Endothelial cell of umbilical vein (primary cell): ENCODE measurements at regions not wholly inside any gene's neighbourhood (a gene's known extent, or its start where the extent isn't known, plus 50 kb on each side); places are given as distances from the start of the nearest gene placed in this dataset.

Experiments
- BruUV-seq: library from RNA; stranded (reverse); fragments of 400-500 nt; replicated peaks from 2 replicates; lab custom pipeline; 2021; lab: Mats Ljungman, UMichigan
- CTCF ChIA-PET: fragments of 300-600, 350-600 bp; sonication (Branson Sonifier 250); formaldehyde crosslinking; loops from one replicate; lab custom pipeline; 2021; ENCODE audit warnings: antibody characterized with exemption, inconsistent platforms; lab: Charles Lee
- POLR2A ChIA-PET: fragments of 300-600, 350-600 bp; sonication (Branson Sonifier 250); formaldehyde crosslinking; loops from one replicate; lab custom pipeline; 2021; ENCODE audit warnings: antibody characterized with exemption, inconsistent platforms; lab: Charles Lee
- DNase-seq: peaks from one replicate; pipeline ENCODE4 v3.0.0-alpha.2; 2011; ENCODE audit warnings: low read depth, low spot score
- FAIRE-seq: peaks from 2 replicates; lab custom pipeline; 2011; peaks lifted over from hg19 to GRCh38; lab: Jason Lieb, UNC
- H2AFZ ChIP-seq: 2 replicates; pipeline ENCODE4 v1.6.0; 2012; ENCODE audit warnings: low read depth, low read length, control low read depth, inconsistent platforms
- H3K27ac ChIP-seq: 2 replicates; pipeline ENCODE4 v1.5.1; 2011; ENCODE audit warnings: low read depth, mild to moderate bottlenecking, control low read depth, low read length, moderate library complexity; ENCODE audit not compliant: insufficient read depth
- H3K27me3 ChIP-seq, 2 experiments: 2 replicates each; pipeline versions ENCODE4 v1.6.0 to v1.6.1; 2011; ENCODE audit warnings: low read length in 2 of 2, mixed read lengths in 1 of 2; ENCODE audit not compliant: control insufficient read depth in 2 of 2, insufficient read depth in 2 of 2
- H3K36me3 ChIP-seq, 2 experiments: 2 replicates in 1 of 2; 3 replicates in 1 of 2; pipeline ENCODE4 v1.5.1; 2011; ENCODE audit warnings: low read length in 2 of 2, mild to moderate bottlenecking in 1 of 2, moderate library complexity in 1 of 2; ENCODE audit not compliant: control insufficient read depth in 2 of 2, insufficient read depth in 2 of 2; ENCODE audit errors: extremely low read depth in 1 of 2
- H3K4me1 ChIP-seq: 3 replicates; pipeline ENCODE4 v1.5.1; 2011; ENCODE audit warnings: mild to moderate bottlenecking, low read length; ENCODE audit not compliant: control insufficient read depth, insufficient read depth; ENCODE audit errors: extremely low read depth
- H3K4me2 ChIP-seq: 2 replicates; pipeline ENCODE4 v1.6.1; 2011; ENCODE audit warnings: low read length, control low read depth, mixed read lengths; ENCODE audit not compliant: insufficient read depth
- H3K4me3 ChIP-seq, 3 experiments: fragments of 200-600 bp in 1 of 3; sonication (generic), shearing (Covaris generic) in 1 of 3; replicated peaks in 1 of 3; 2 replicates each; pipeline ENCODE4 v1.5.1; 2011 to 2016; ENCODE audit warnings: control low read depth in 3 of 3, low read length in 3 of 3, mild to moderate bottlenecking in 2 of 3, inconsistent platforms in 1 of 3, low read depth in 1 of 3, moderate library complexity in 1 of 3; ENCODE audit not compliant: insufficient read depth in 1 of 3
- H3K79me2 ChIP-seq: 2 replicates; pipeline ENCODE4 v1.6.0; 2012; ENCODE audit warnings: low read length, inconsistent platforms; ENCODE audit not compliant: control insufficient read depth, insufficient read depth
- H3K9ac ChIP-seq: replicated peaks from 2 replicates; pipeline ENCODE3; 2011; ENCODE audit warnings: low read length, control low read depth; ENCODE audit not compliant: insufficient read depth; ENCODE audit errors: extremely low read depth
- H3K9me1 ChIP-seq: replicated peaks from 3 replicates; pipeline ENCODE4 v1.6.0; 2011; ENCODE audit warnings: mild to moderate bottlenecking, low read length; ENCODE audit not compliant: control insufficient read depth, insufficient read depth; ENCODE audit errors: extremely low read depth
- H3K9me3 ChIP-seq: replicated peaks from 2 replicates; pipeline ENCODE4 v1.5.1; 2012; ENCODE audit warnings: low read length, inconsistent platforms; ENCODE audit not compliant: control insufficient read depth, insufficient read depth
- H4K20me1 ChIP-seq: replicated peaks from 2 replicates; pipeline ENCODE3; 2011; ENCODE audit warnings: mild to moderate bottlenecking, low read length; ENCODE audit not compliant: control insufficient read depth, insufficient read depth; ENCODE audit errors: extremely low read depth
- CTCF ChIP-seq, 2 donors: IDR thresholded peaks; 1 replicate in 1 of 2; 2 replicates in 1 of 2; pipeline ENCODE4 v1.5.1; 2011; ENCODE audit warnings: low read length in 2 of 2, mild to moderate bottlenecking in 2 of 2, moderate library complexity in 2 of 2, control low read depth in 1 of 2, inconsistent platforms in 1 of 2, low read depth in 1 of 2; ENCODE audit not compliant: insufficient read depth in 1 of 2; ENCODE audit errors: extremely low read depth in 1 of 2
- EZH2 ChIP-seq: IDR thresholded peaks from 2 replicates; pipeline ENCODE4 v1.6.1; 2012; ENCODE audit warnings: borderline replicate concordance, low read depth, mild to moderate bottlenecking, moderate library complexity, low read length, inconsistent platforms; ENCODE audit not compliant: severe bottlenecking
- FOS ChIP-seq: IDR thresholded peaks from 2 replicates; pipeline ENCODE4 v1.6.1; 2011; ENCODE audit warnings: mild to moderate bottlenecking, low read length, moderate library complexity, borderline replicate concordance; ENCODE audit not compliant: insufficient read depth
- GATA2 ChIP-seq: IDR thresholded peaks from 2 replicates; pipeline ENCODE4 v1.7.0; 2011; ENCODE audit warnings: low read depth, mild to moderate bottlenecking, moderate library complexity, mixed read lengths, low read length; ENCODE audit not compliant: insufficient read length, insufficient read depth
- JUN ChIP-seq: IDR thresholded peaks from 2 replicates; pipeline ENCODE4 v1.6.1; 2011; ENCODE audit warnings: borderline replicate concordance, low read depth; ENCODE audit not compliant: insufficient read length, insufficient read depth
- MAX ChIP-seq: IDR thresholded peaks from 2 replicates; pipeline ENCODE4 v1.6.1; 2011; ENCODE audit not compliant: insufficient read depth, insufficient read length
- MYC ChIP-seq: IDR thresholded peaks from one replicate; pipeline ENCODE4 v1.6.1; 2011; ENCODE audit warnings: mild to moderate bottlenecking, low read depth, low read length
- POLR2A ChIP-seq: IDR thresholded peaks from 2 replicates; pipeline ENCODE4 v1.6.1; 2012; ENCODE audit warnings: low read depth, mild to moderate bottlenecking, control low read depth, low read length
- POLR2AphosphoS5 ChIP-seq: IDR thresholded peaks from 2 replicates; pipeline ENCODE4 v1.6.1; 2012; ENCODE audit warnings: low read depth, mild to moderate bottlenecking, control low read depth, low read length, moderate library complexity; ENCODE audit not compliant: insufficient read depth
- dilution Hi-C: fragments of 300-500 bp; cut with MboI; formaldehyde crosslinking; loops from one replicate; pipeline ENCODE4 v1.15.0; 2019; ENCODE audit warnings: low sequenced_read_pairs; ENCODE audit not compliant: extremely low pct_ligation_motif_present
- intact Hi-C: fragments of 100-400 bp; cut with micrococcal nuclease; formaldehyde crosslinking; loops from one replicate; pipeline ENCODE4 v1.10.0; 2022

GRCh38 chr7:3234051-3234450, 67.0 kb upstream of the SDK1 start:
- no peaks in the 10 kb centered on the region for H3K4me1 ChIP-seq
- H3K4me3 ChIP-seq, result no peak overlapping the region
- H3K9me1 ChIP-seq, result no peaks in the 10 kb centered on the region
- no peaks in the 10 kb centered on the region for H3K36me3 ChIP-seq
- ChIA-PET CTCF (interaction anchor here (1.1 kb wide), 1 partner anchor 17 kb away, joined by 4 read pairs; no protein-coding TSS in a partner anchor), POLR2A (no interaction called here)
- DNase-seq (no peak), FAIRE-seq (no peak)
- TF ChIP-seq FOS (no peak), GATA2 (no peak), MAX (no peak), JUN (no peak), EZH2 (no peak), POLR2A (no peak), CTCF (IDR thresholded peaks at IDR 0.05; ENCODE audit: extremely low read depth in 1 of 2, insufficient read depth in 1 of 2, low read depth in 1 of 2, low read length in 2 of 2) (no peak), POLR2AphosphoS5 (no peak), MYC (no peak)
- no peak overlapping the region for H3K27ac ChIP-seq
- intact Hi-C loops (no loop called here), dilution Hi-C loops (no loop called here)
- H4K20me1 ChIP-seq, result no peaks in the 10 kb centered on the region
- H3K4me2 ChIP-seq, result no peak overlapping the region
- H2AFZ ChIP-seq, result no peak overlapping the region
- H3K27me3 ChIP-seq, result no peaks in the 10 kb centered on the region
- no peaks in the 10 kb centered on the region for H3K79me2 ChIP-seq
- no peak overlapping the region for H3K9ac ChIP-seq
- no peaks in the 10 kb centered on the region for H3K9me3 ChIP-seq
- no TSS peak for BruUV-seq
